Activated CD8-positive, alpha-beta memory T cell treated with anti-CD3 and anti-CD28 coated beads, Interleukin-2, amount 50 U/mL, for 48 hours (primary cell): ENCODE measurements at regions not wholly inside any gene's neighbourhood (a gene's known extent, or its start where the extent isn't known, plus 50 kb on each side); places are given as distances from the start of the nearest gene placed in this dataset.

Source experiments
- DNase-seq: peaks from one replicate; pipeline ENCODE4 v3.0.0-alpha.2; 2020

GRCh38 chr3:31482493-31483200, 50.1 kb upstream of the STT3B start:
- no peak for DNase-seq
